ENCODE measurements at regions not wholly inside any gene's neighbourhood (a gene's known extent, or its start where the extent isn't known, plus 50 kb on each side); places are given as distances from the start of the nearest gene placed in this dataset.

DNA sequence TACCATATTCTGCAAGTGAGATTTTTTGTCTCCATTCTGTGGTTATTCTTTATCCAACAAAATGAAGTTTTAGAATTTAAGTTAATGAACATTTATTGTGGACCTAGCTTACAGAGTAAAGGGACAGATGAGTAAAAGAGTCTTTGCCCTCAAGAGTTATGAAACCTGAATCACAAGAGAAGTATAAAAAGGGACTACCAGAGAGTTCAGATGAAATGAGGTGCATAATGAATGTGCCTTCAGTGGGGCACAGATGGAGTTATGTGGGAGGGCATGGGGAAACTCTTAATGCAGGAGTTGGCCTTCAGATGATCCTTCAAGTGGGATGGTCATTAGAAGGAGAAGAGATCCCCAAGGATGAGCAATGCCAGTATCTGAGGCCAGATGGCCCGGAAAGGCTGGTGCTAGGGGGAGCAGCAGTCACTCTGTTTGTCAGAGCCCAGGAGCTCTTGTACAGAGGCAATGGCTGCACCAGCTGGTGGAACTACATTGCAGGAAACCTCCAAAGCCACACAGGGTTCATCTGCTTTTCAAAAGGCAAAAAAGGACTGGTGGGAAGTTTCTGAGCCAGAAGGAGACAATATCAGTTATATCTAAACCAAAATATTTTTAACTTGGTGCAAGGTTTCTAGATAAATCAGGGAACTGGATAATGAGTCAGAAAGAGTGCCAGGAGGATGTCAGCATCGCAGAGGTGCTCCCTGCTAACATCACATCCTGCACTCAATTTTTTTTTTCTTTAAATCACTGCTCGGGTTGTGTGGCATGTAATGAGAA, 162.0 kb downstream of the KLF6 start:
- TF ChIP-seq, protein P1, sequence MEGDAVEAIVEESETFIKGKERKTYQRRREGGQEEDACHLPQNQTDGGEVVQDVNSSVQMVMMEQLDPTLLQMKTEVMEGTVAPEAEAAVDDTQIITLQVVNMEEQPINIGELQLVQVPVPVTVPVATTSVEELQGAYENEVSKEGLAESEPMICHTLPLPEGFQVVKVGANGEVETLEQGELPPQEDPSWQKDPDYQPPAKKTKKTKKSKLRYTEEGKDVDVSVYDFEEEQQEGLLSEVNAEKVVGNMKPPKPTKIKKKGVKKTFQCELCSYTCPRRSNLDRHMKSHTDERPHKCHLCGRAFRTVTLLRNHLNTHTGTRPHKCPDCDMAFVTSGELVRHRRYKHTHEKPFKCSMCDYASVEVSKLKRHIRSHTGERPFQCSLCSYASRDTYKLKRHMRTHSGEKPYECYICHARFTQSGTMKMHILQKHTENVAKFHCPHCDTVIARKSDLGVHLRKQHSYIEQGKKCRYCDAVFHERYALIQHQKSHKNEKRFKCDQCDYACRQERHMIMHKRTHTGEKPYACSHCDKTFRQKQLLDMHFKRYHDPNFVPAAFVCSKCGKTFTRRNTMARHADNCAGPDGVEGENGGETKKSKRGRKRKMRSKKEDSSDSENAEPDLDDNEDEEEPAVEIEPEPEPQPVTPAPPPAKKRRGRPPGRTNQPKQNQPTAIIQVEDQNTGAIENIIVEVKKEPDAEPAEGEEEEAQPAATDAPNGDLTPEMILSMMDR (IDR thresholded peaks at IDR 0.05; ENCODE audit: extremely low read depth in 1 of 2, insufficient read depth in 1 of 2, low read depth in 1 of 2, low read length in 2 of 2): no peak
- no peak for TF ChIP-seq POLR2AphosphoS5 (IDR thresholded peaks at IDR 0.05; ENCODE audit: insufficient read depth, low read depth, low read length)
